ENCODE measurements at regions not wholly inside any gene's neighbourhood (a gene's known extent, or its start where the extent isn't known, plus 50 kb on each side); places are given as distances from the start of the nearest gene placed in this dataset.

DNA sequence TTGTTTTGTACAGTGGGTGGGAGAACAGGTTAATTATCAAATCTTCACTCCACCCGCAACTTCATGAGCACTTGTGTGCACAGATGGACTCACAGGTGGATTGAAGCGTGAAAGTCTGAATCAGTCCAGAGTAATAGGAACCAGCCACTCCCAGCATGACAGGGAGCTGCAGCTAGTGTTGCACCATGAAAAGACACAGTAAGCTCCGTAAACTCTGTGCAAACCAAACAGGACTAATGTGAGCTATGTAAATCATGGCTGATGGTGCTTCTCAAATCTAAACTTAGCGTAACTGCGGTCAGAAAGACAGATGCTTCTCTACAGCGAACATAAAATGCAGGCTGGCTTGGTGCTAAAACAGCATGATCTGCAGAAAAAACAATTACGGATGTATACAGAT lies 114.4 kb downstream of the CENPF start:
- TF ChIP-seq, protein P1, sequence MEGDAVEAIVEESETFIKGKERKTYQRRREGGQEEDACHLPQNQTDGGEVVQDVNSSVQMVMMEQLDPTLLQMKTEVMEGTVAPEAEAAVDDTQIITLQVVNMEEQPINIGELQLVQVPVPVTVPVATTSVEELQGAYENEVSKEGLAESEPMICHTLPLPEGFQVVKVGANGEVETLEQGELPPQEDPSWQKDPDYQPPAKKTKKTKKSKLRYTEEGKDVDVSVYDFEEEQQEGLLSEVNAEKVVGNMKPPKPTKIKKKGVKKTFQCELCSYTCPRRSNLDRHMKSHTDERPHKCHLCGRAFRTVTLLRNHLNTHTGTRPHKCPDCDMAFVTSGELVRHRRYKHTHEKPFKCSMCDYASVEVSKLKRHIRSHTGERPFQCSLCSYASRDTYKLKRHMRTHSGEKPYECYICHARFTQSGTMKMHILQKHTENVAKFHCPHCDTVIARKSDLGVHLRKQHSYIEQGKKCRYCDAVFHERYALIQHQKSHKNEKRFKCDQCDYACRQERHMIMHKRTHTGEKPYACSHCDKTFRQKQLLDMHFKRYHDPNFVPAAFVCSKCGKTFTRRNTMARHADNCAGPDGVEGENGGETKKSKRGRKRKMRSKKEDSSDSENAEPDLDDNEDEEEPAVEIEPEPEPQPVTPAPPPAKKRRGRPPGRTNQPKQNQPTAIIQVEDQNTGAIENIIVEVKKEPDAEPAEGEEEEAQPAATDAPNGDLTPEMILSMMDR (IDR thresholded peaks at IDR 0.05; ENCODE audit: insufficient read depth, low read depth, low read length), result no peak
- no peak for TF ChIP-seq EZH2 (IDR thresholded peaks at IDR 0.05; ENCODE audit: insufficient read depth, low read length)

Measured in astrocyte (in vitro differentiated cells and primary cell).